ENCODE measurements at regions not wholly inside any gene's neighbourhood (a gene's known extent, or its start where the extent isn't known, plus 50 kb on each side); places are given as distances from the start of the nearest gene placed in this dataset.

DNA sequence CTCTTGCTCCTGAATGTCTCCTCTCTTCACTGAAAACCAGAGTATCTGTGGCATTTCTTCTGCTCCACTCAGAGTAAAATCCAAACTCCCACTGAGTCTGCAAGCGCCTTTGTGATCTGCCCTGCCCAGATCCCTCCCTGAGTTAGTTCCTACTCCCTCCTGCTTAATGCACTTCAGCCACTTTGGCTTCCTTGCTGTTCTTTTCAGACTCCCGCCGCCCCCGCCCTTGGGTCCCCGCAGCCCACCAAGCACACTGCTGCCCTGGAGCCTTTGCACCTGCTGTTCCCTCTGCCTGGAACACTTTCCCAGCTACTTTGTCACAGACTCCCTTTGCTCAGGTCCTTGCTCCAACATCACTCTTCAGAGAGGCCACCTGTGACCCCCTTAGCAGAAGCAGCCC lies 127.2 kb upstream of the SLC25A48 start:
- TF ChIP-seq ARNT (IDR thresholded peaks at IDR 0.05) = no peak
- TF ChIP-seq FOXM1 (IDR thresholded peaks at IDR 0.05; ENCODE audit: borderline replicate concordance) = no peak
- TF ChIP-seq SP1 (IDR thresholded peaks at IDR 0.05) = no peak
- TF ChIP-seq FOXA1 (IDR thresholded peaks at IDR 0.05) = no peak
- no peak for TF ChIP-seq CTBP1 (IDR thresholded peaks at IDR 0.05; ENCODE audit: borderline replicate concordance)
- no peak for TF ChIP-seq BHLHE40 (IDR thresholded peaks at IDR 0.05; ENCODE audit: borderline replicate concordance)
- no peak for TF ChIP-seq HDGF (IDR thresholded peaks at IDR 0.05; ENCODE audit: borderline replicate concordance)
- no peak for TF ChIP-seq ELF4 (IDR thresholded peaks at IDR 0.05)
- TF ChIP-seq ZNF384 (IDR thresholded peaks at IDR 0.05) = no peak
- TF ChIP-seq SUZ12 (IDR thresholded peaks at IDR 0.05) = no peak

Measured in HEK293T (cell line).